ENCODE measurements at regions not wholly inside any gene's neighbourhood (a gene's known extent, or its start where the extent isn't known, plus 50 kb on each side); places are given as distances from the start of the nearest gene placed in this dataset.
"Not testable (repeated sequence)": the region's sequence is repeated elsewhere in the genome, so short reads cannot be mapped to it uniquely, and the experiment has no call there.

DNA sequence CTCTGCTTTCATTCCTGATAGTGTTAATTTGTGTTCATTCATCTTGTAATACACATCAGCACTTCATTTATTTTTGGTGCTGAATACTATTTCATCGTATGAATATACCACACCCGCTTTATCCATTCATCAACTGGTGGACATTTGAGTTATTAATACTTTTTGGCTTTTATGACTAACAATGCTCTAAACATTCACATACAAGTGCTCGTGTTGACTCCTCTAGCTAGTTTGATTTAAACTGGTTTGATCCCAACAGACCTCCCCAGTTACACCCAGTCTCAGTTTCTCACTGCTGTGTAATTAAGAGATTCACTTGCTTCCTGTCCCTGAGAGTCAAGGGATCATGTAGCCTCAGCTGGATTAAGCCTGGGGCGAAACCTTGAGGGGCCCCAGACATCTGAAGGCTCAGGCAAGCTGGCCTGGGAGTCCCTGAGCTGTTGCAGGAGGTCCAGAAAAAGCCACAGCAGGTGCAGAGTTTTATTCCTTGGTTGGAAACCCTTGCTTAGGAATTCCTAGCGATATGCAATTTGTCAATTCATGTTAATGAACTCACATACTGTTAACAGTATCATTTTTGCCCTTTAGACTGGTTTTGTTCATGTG lies 52.8 kb upstream of the CLDN24 start:
- ATAC-seq (no peak), DNase-seq (no peak)
- intact Hi-C loops (cut with DNase I) = no loop called here

DNA sequence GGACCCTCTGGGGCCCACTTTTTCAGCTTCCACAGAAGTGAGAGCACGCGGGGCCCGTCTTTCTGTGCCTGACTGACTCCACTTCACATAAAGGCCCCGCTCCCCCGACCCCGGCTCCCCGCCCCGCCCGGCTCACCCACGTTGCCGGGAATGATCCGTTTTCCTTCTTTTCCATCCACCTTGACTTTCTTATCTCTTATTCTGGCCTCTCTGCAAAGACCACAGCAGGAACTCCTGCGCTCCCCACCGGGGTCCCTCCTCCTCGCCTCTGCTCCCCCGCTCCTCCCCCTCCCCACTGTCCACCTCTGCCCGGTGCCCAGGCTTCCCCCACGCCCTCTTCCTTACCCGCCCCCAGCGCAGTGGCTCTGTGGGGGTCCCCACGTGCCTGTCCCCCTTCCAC lies 54.2 kb upstream of the CLDN24 start:
- no peak for DNase-seq
- intact Hi-C loops (cut with DNase I) = no loop called here
- ATAC-seq = no peak

DNA sequence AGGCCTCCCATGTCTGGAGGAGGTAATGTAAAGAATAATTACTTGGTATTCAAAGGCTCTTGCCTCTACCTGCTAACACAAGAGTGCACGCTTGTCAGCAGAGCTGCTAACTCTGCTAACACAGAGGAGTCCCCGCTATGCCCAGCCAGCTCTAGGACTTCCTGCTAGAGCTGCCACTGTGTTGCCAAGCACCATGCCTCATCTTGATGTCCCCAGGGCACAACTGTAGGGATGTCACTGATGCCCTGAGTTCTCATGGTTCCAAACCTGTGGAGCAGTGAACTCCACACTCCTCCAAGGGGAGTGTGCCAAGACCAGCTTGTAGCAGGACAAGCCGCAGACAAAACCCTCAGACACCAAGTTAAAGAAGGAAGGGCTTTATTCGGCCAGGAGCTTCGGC lies 55.3 kb upstream of the CLDN24 start:
- intact Hi-C loops (cut with DNase I) = no loop called here
- DNase-seq = no peak
- ATAC-seq = no peak

DNA sequence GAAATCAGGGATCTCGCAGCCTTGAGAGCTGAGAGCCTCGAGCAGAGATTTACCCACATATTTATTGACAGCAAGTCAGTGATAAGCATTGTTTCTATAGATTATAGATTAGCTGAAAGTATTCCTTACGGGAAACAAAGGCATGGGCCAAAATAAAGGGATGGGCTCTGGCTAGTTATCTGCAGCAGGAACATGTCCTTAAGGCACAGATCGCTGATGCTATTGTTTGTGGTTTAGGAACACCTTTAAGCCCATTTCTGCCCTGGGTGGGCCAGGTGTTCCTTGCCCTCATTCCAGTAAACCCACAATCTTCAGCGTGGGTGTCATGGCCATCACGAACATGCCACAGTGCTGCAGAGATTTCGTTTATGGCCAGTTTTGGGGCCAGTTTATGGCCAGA lies 56.1 kb upstream of the CLDN24 start:
- intact Hi-C loops (cut with DNase I); DNase-seq; ATAC-seq: not testable (repeated sequence)

DNA sequence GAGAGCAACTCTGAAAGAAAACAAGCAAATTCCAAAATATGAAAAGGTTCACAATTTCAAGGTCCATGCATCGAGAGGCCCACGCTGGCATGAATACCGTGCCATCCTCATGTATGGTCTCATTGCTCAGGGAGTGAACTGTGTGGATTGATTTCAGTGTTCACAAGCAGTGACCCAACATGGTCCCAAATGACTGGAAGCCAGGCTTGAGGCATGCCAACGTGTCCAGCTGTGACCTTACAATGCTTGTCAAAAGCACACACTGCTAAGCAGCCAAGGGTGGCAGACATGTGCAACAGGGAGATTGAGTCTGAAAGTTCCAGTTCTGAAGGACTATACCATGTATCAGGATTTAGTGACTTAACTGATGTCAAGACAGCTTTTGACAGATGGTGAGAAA lies 58.7 kb upstream of the CLDN24 start:
- ATAC-seq (peak in 1 of 2 donors; percentile 57), DNase-seq (no peak)
- intact Hi-C loops (cut with DNase I) = no loop called here

DNA sequence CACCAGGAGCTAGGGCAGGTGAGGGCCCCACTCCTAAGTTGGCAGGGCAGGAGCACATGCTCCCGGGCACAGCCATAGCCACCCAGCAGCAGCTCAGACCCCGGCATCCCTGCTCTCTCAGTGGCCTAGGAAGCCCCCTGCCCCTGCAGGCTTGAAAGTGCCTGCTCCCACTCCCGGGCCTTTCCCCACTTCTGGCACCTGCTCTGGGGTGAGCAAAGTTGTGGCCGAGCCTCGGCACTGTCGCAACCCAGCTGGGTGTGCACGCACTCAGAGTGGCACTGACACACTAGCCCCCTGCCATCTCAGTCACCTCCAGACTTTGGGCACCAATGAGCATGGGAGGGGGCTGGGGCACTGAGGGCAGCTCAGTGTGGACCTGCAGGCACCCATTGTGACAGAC lies 60.8 kb upstream of the CDKN2AIP start:
- no peak for DNase-seq
- ATAC-seq = no peak
- intact Hi-C loops (cut with DNase I) = no loop called here

DNA sequence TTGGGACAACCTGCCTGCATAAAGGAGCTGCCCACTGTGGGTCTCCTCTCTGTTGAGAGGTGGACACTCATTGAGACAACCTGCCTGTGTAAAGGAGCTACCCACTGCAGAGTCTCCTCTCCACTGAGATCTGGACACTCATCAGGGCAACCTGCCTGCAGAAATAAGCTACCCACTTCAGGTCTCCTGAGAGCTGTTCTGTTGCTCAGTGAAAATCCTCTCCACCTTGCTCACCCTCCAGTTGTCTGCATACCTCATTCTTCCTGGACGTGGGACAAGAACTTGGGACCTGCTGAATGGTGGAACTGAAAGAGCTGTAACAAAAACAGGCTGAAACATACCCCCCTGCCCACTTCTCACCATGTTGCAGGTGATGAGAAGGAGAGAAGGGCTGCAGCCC lies 59.9 kb upstream of the CDKN2AIP start:
- DNase-seq (no peak), ATAC-seq (no peak)
- intact Hi-C loops (cut with DNase I) = no loop called here

DNA sequence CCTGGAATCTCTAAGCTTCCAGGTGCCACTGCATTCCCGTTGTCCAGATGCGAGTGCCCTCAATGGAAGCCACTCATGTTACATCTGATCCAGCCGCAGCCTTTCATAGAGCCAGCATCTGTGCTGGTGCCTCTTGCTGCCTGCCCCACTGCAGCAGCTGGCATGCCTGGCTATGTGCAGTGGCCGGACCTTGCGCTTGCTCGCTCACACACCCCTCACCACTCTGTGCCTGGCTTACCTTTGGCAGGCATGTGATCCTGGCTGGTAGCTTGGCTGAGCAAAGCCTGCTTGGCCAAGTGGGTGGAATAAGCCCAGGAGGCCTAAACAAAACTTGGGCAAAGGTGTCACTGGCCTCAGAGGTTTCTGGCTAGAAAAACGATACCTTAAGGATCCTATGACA lies 59.5 kb upstream of the CDKN2AIP start:
- ATAC-seq (peak in 1 of 2 donors; percentile 80), DNase-seq (no peak)
- intact Hi-C loops (cut with DNase I) = no loop called here

DNA sequence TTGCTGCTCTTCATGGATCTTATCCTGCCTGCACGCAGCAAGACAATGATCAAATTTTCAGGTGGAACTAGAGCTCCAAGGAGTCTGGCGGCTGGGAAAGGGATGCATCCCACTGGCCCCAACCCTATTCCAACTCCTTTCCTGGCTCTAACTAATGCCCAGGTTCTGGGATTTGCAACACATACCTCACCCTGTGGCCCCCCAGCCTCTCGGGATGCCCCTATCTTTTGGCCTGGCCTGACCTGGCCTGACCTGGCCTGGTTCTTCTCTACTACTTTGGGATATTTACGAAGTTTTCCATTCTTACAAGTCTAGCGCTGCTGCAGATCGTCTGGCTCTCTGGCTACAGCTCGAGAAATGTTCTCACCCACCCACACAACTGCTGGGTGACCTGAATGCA lies 56.4 kb upstream of the CDKN2AIP start:
- no peak for DNase-seq
- intact Hi-C loops (cut with DNase I) = no loop called here
- no peak for ATAC-seq

DNA sequence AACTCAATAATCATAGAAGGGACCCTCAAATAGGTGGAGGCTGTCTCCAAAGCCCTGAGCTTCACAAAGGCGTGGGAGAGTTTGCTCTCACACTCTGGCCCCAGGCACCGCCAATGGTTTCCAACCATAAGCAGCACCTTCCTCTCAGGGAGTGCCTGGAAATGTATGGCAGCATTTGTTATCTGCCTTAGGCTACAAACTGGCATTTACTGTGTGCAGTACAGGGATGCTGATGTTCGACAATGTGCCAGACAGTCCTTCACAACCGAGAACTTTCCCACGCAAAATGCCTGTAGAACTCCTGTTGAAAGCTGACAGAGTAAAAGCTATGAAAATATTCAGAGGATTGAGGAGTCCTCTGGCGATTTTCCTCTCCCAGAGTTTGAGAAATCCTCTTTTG lies 55.7 kb upstream of the CDKN2AIP start:
- ATAC-seq = no peak
- intact Hi-C loops (cut with DNase I) = no loop called here
- DNase-seq = no peak

DNA sequence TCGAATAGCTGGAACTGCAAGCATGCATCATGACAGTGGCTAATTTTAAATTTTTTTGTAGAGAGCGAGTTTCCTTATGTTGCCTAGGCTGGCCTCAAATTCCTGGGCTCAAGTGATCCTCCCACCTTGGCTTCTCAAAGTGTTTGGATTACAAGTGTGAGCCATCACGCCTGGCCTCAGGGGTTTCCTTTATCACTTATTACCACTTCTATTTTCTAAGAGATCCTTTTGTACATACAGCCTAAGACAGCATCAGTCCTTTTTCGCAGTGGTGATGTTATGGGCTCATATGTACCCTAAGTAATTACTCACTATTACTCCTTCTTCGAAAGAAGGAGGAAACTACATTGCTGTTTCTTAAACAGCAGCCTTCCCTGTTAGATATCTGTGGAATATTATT lies 54.1 kb upstream of the CDKN2AIP start:
- ATAC-seq = no peak
- intact Hi-C loops (cut with DNase I) = no loop called here
- no peak for DNase-seq

DNA sequence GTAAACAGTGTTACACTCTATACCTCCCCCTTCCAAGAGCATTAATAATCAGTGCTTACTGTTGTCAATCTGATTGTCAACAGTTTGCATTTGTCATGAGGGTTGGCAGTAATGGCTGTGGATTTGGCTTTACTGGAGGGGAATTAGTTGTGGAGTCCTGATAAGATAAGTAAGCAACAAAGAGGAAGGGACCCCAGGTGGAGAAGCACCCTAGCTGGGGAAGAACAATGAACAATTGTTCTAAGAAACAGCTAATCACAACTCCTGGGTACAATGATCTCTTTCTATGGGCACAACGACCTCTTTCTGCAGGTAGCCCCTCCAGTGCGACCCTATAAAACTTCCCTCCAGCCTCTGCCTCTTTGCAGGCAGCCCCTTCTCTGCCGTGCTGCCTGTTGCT lies 53.2 kb upstream of the CDKN2AIP start:
- DNase-seq = no peak
- intact Hi-C loops (cut with DNase I) = no loop called here
- no peak for ATAC-seq

DNA sequence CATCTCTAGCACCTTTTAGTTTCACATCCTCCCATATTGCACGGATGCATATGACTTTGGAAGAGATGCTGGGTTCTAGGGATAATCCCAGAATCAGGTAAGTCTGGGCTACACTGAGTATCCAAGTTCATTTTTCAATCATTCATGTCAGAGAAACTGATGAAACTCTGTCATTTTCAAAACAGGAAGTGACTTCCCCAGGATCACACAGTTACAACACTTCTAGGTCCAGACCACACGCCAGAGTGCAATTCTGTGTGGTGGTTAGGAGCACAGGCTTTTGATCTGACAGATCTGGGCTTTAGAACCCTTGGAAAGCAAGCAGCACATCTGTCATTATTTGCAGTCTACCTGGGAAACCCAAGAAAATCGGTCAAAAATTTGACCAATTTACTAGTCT lies 52.1 kb upstream of the CDKN2AIP start:
- intact Hi-C loops (cut with DNase I) = no loop called here
- DNase-seq = no peak
- ATAC-seq = no peak

DNA sequence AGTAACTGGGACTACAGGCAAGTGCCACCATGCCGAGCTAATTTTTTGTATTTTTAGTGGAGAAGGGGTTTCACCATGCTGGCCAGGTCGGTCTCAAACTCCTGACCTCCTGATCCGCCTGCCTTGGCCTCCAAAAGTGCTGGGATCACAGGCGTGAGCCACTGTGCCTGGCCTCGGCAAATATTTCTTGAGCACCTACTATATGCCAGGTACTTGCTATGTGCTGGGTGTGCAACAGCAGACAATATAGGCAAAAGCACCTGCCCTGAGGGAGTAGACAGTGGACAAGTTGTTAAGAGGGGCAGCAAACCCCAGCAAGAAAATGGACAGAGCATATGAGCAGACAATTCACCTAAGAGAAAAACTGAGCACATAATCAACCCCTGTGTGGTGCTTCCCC lies 51.0 kb upstream of the CDKN2AIP start:
- ATAC-seq (no peak), DNase-seq (no peak)
- intact Hi-C loops (cut with DNase I) = no loop called here

DNA sequence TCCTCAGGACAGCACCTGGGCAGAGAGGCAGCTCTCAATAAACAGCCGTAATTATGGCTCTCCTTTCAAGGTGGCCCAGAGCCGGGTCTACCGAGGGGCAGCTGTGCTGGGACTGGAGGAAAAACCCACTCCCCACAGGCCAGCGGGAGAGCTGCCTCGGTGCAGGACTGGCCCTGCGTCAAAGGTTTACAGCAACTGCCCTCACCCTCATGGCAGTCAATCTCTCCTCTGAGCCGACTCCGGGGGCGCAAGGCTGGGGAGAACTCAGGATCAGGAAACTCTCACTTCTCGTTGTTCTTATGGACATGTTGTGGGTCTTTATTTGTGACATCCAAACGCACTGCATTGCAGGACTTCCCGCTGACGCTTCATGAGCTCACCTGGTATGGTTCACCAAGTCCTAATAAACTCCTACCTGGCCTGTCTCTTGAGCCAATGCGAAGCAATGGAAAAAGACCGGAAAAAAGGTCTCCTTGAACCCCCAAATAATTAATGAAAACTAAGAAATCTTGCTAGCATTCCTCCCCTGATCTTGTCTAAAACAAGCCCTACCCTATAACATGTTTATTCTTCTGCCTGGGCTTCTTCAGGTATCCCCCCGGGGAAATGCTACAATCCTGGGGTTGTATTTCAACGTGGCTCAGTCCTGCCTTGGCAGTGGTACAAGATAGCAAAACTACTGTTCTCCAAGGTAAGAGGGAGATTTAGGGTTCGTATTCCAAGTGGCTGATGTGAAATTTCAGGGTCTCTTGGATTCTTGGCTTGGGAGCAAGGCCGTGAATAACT lies 50.1 kb upstream of the CDKN2AIP start:
- no peak for DNase-seq
- intact Hi-C loops (cut with DNase I) = no loop called here
- ATAC-seq = no peak

All from left cardiac atrium (tissue), 4 donors.